ENCODE measurements at regions not wholly inside any gene's neighbourhood (a gene's known extent, or its start where the extent isn't known, plus 50 kb on each side); places are given as distances from the start of the nearest gene placed in this dataset.

DNA sequence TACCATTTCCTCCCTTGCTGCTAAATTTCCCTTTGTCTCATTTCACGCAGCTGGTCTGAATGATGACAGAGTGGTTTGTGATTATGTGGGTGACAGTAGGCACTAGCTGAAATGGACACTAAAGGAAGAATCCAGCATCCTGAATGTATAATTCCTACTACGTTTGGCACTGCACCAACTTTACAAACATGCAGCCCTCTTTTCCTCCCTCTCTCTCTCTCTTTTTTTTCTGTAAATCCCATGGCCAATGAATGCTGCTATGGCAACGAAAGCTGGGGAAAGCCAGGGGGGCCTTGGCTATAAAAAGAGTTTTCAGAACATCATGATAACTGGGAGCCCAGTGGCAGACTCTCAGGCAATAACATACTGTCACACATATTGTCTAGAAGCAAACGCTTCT, 367.2 kb upstream of the AGTR1 start:
- Histone ChIP-seq H3K4me3 (no peak overlapping the region), H4K20me1 (ENCODE audit: control insufficient read depth, insufficient read depth) (no peaks in the 10 kb centered on the region), H3K79me2 (ENCODE audit: control insufficient read depth, insufficient read depth, low read length) (no peaks in the 10 kb centered on the region), H3K4me2 (ENCODE audit: control insufficient read depth, insufficient read depth) (no peak overlapping the region), H3K9ac (ENCODE audit: control insufficient read depth, insufficient read depth, low read length) (no peak overlapping the region), H3K9me3 (replicated peaks; ENCODE audit: control insufficient read depth, insufficient read depth, low read length) (peaks cover 2% of the 10 kb centered on the region; the same call in 2 of the 3 replicates), H3K4me1 (ENCODE audit: control insufficient read depth, insufficient read depth, low read length) (no peaks in the 10 kb centered on the region), H3K27ac (ENCODE audit: control insufficient read depth, insufficient read depth) (no peak overlapping the region), H2AFZ (ENCODE audit: control insufficient read depth, low read depth, low read length) (no peak overlapping the region), H3K27me3 (replicated peaks in 1 of 2; ENCODE audit: control insufficient read depth in 2 of 2, insufficient read depth in 2 of 2, low read length in 1 of 2) (no peaks in the 10 kb centered on the region), H3K36me3 (ENCODE audit: control insufficient read depth in 2 of 2, insufficient read depth in 2 of 2, low read length in 1 of 2) (no peaks in the 10 kb centered on the region)
- ChIA-PET RAD21 (ENCODE audit: unreplicated experiment) (interaction anchor here (1.3 kb wide), 1 partner anchor 10 kb away, joined by 4 read pairs; no protein-coding TSS in a partner anchor), SMC1A (ENCODE audit: uncharacterized antibody, unreplicated experiment) (interaction anchor here (1.2 to 1.6 kb wide), 2 partner anchors 9 to 28 kb away, joined by 3 to 4 read pairs; no protein-coding TSS in a partner anchor), CTCF (interaction anchor here (1.4 kb wide), 1 partner anchor 10 kb away, joined by 5 read pairs; no protein-coding TSS in a partner anchor), POLR2A (no interaction called here)
- WGBS (ENCODE audit: insufficient coverage, insufficient replicate concordance, low lambda C conversion rate, missing lambda C conversion rate) = 52% methylated on average over 4 of the region's 4 CpGs
- in situ Hi-C loops (cut with MboI) = no loop called here
- BruUV-seq (replicated peaks) = no TSS peak
- ATAC-seq (no peak), DNase-seq (ENCODE audit: low read depth, low spot score) (no peak), FAIRE-seq (no peak)
- intact Hi-C loops (cut with micrococcal nuclease; ENCODE audit: unreplicated experiment) = no loop called here
- TF ChIP-seq, protein P1, sequence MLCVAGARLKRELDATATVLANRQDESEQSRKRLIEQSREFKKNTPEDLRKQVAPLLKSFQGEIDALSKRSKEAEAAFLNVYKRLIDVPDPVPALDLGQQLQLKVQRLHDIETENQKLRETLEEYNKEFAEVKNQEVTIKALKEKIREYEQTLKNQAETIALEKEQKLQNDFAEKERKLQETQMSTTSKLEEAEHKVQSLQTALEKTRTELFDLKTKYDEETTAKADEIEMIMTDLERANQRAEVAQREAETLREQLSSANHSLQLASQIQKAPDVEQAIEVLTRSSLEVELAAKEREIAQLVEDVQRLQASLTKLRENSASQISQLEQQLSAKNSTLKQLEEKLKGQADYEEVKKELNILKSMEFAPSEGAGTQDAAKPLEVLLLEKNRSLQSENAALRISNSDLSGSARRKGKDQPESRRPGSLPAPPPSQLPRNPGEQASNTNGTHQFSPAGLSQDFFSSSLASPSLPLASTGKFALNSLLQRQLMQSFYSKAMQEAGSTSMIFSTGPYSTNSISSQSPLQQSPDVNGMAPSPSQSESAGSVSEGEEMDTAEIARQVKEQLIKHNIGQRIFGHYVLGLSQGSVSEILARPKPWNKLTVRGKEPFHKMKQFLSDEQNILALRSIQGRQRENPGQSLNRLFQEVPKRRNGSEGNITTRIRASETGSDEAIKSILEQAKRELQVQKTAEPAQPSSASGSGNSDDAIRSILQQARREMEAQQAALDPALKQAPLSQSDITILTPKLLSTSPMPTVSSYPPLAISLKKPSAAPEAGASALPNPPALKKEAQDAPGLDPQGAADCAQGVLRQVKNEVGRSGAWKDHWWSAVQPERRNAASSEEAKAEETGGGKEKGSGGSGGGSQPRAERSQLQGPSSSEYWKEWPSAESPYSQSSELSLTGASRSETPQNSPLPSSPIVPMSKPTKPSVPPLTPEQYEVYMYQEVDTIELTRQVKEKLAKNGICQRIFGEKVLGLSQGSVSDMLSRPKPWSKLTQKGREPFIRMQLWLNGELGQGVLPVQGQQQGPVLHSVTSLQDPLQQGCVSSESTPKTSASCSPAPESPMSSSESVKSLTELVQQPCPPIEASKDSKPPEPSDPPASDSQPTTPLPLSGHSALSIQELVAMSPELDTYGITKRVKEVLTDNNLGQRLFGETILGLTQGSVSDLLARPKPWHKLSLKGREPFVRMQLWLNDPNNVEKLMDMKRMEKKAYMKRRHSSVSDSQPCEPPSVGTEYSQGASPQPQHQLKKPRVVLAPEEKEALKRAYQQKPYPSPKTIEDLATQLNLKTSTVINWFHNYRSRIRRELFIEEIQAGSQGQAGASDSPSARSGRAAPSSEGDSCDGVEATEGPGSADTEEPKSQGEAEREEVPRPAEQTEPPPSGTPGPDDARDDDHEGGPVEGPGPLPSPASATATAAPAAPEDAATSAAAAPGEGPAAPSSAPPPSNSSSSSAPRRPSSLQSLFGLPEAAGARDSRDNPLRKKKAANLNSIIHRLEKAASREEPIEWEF (IDR thresholded peaks at IDR 0.05; ENCODE audit: insufficient replicate concordance, low read depth, low read length) = no peak
- no peak for TF ChIP-seq ZNF24 (IDR thresholded peaks at IDR 0.05)
- TF ChIP-seq, protein P2, sequence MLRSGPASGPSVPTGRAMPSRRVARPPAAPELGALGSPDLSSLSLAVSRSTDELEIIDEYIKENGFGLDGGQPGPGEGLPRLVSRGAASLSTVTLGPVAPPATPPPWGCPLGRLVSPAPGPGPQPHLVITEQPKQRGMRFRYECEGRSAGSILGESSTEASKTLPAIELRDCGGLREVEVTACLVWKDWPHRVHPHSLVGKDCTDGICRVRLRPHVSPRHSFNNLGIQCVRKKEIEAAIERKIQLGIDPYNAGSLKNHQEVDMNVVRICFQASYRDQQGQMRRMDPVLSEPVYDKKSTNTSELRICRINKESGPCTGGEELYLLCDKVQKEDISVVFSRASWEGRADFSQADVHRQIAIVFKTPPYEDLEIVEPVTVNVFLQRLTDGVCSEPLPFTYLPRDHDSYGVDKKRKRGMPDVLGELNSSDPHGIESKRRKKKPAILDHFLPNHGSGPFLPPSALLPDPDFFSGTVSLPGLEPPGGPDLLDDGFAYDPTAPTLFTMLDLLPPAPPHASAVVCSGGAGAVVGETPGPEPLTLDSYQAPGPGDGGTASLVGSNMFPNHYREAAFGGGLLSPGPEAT (IDR thresholded peaks at IDR 0.05; ENCODE audit: low read depth) = no peak
- no peak for TF ChIP-seq RFX5 (IDR thresholded peaks at IDR 0.05; ENCODE audit: low read depth, low read length)
- no peak for TF ChIP-seq ZBED1 (IDR thresholded peaks at IDR 0.05; ENCODE audit: borderline replicate concordance)
- TF ChIP-seq SRF (IDR thresholded peaks at IDR 0.05; ENCODE audit: low read depth in 2 of 2, low read length in 2 of 2) = no peak
- TF ChIP-seq, protein P3, sequence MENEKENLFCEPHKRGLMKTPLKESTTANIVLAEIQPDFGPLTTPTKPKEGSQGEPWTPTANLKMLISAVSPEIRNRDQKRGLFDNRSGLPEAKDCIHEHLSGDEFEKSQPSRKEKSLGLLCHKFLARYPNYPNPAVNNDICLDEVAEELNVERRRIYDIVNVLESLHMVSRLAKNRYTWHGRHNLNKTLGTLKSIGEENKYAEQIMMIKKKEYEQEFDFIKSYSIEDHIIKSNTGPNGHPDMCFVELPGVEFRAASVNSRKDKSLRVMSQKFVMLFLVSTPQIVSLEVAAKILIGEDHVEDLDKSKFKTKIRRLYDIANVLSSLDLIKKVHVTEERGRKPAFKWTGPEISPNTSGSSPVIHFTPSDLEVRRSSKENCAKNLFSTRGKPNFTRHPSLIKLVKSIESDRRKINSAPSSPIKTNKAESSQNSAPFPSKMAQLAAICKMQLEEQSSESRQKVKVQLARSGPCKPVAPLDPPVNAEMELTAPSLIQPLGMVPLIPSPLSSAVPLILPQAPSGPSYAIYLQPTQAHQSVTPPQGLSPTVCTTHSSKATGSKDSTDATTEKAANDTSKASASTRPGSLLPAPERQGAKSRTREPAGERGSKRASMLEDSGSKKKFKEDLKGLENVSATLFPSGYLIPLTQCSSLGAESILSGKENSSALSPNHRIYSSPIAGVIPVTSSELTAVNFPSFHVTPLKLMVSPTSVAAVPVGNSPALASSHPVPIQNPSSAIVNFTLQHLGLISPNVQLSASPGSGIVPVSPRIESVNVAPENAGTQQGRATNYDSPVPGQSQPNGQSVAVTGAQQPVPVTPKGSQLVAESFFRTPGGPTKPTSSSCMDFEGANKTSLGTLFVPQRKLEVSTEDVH (IDR thresholded peaks at IDR 0.05; ENCODE audit: low read depth, partially characterized antibody) = no peak
- TF ChIP-seq BCL11A (IDR thresholded peaks at IDR 0.05; ENCODE audit: low read depth, low read length) = no peak
- no peak for TF ChIP-seq GABPA (IDR thresholded peaks at IDR 0.05; ENCODE audit: low read depth)
- no peak for TF ChIP-seq CHD1 (IDR thresholded peaks at IDR 0.05; ENCODE audit: low read depth, low read length)
- no peak for TF ChIP-seq RB1 (IDR thresholded peaks at IDR 0.05; ENCODE audit: borderline replicate concordance)
- TF ChIP-seq, protein P4, sequence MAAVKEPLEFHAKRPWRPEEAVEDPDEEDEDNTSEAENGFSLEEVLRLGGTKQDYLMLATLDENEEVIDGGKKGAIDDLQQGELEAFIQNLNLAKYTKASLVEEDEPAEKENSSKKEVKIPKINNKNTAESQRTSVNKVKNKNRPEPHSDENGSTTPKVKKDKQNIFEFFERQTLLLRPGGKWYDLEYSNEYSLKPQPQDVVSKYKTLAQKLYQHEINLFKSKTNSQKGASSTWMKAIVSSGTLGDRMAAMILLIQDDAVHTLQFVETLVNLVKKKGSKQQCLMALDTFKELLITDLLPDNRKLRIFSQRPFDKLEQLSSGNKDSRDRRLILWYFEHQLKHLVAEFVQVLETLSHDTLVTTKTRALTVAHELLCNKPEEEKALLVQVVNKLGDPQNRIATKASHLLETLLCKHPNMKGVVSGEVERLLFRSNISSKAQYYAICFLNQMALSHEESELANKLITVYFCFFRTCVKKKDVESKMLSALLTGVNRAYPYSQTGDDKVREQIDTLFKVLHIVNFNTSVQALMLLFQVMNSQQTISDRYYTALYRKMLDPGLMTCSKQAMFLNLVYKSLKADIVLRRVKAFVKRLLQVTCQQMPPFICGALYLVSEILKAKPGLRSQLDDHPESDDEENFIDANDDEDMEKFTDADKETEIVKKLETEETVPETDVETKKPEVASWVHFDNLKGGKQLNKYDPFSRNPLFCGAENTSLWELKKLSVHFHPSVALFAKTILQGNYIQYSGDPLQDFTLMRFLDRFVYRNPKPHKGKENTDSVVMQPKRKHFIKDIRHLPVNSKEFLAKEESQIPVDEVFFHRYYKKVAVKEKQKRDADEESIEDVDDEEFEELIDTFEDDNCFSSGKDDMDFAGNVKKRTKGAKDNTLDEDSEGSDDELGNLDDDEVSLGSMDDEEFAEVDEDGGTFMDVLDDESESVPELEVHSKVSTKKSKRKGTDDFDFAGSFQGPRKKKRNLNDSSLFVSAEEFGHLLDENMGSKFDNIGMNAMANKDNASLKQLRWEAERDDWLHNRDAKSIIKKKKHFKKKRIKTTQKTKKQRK (IDR thresholded peaks at IDR 0.05; ENCODE audit: low read depth, low read length) = no peak
